CD8-positive, alpha-beta memory T cell (primary cell): ENCODE measurements at regions not wholly inside any gene's neighbourhood (a gene's known extent, or its start where the extent isn't known, plus 50 kb on each side); places are given as distances from the start of the nearest gene placed in this dataset.
"Not testable (repeated sequence)": the region's sequence is repeated elsewhere in the genome, so short reads cannot be mapped to it uniquely, and the experiment has no call there.

Source experiments
- CTCF ChIA-PET: fragments of 350-600 bp; sonication (Branson Sonifier 250); formaldehyde crosslinking; loops from one replicate; lab custom pipeline; 2021; ENCODE audit warnings: antibody characterized with exemption; lab: Charles Lee
- POLR2A ChIA-PET: fragments of 350-600 bp; sonication (Branson Sonifier 250); formaldehyde crosslinking; loops from one replicate; lab custom pipeline; 2021; ENCODE audit warnings: antibody characterized with exemption; lab: Charles Lee
- DNase-seq, 5 donors: peaks; one replicate each; pipeline versions ENCODE4 v3.0.0 to v3.0.0-alpha.2; 2020 to 2022; ENCODE audit warnings: mixed read lengths in 1 of 5
- H3K27ac ChIP-seq: one replicate; pipeline ENCODE4 v1.7.0; 2013; ENCODE audit warnings: low read depth, mild to moderate bottlenecking, low read length, moderate library complexity
- H3K27me3 ChIP-seq: 2 replicates; pipeline ENCODE4 v1.7.0; 2013; ENCODE audit warnings: low read length, mild to moderate bottlenecking; ENCODE audit not compliant: insufficient read depth, poor library complexity, severe bottlenecking
- H3K36me3 ChIP-seq: 2 replicates; pipeline ENCODE4 v1.7.0; 2013; ENCODE audit warnings: mild to moderate bottlenecking, low read length, moderate library complexity; ENCODE audit not compliant: insufficient read depth
- H3K4me1 ChIP-seq: 2 replicates; pipeline ENCODE4 v1.7.0; 2013; ENCODE audit warnings: mild to moderate bottlenecking, low read length, moderate library complexity; ENCODE audit not compliant: insufficient read depth
- H3K4me3 ChIP-seq: 2 replicates; pipeline ENCODE4 v1.7.0; 2013; ENCODE audit warnings: mild to moderate bottlenecking, low read length
- H3K9me3 ChIP-seq: 2 replicates; pipeline ENCODE4 v1.7.0; 2013; ENCODE audit warnings: mild to moderate bottlenecking, low read length
- H3K27ac Mint-ChIP-seq, 8 donors: one replicate each; pipeline ENCODE4 v1.8.0; 2020 to 2021; ENCODE audit warnings: mixed read lengths in 8 of 8, mild to moderate bottlenecking in 6 of 8, inconsistent platforms in 3 of 8, moderate library complexity in 3 of 8
- H3K27me3 Mint-ChIP-seq, 2 donors: one replicate each; pipeline ENCODE4 v1.8.0; 2020 to 2021; ENCODE audit warnings: mixed read lengths in 2 of 2, mild to moderate bottlenecking in 1 of 2, moderate library complexity in 1 of 2
- H3K36me3 Mint-ChIP-seq, 3 donors: one replicate each; pipeline ENCODE4 v1.8.0; 2020 to 2021; ENCODE audit warnings: mixed read lengths in 3 of 3, inconsistent platforms in 1 of 3, mild to moderate bottlenecking in 1 of 3
- H3K4me1 Mint-ChIP-seq, 3 donors: one replicate each; pipeline ENCODE4 v1.8.0; 2020 to 2021; ENCODE audit warnings: mixed read lengths in 3 of 3, inconsistent platforms in 1 of 3, mild to moderate bottlenecking in 1 of 3
- H3K4me3 Mint-ChIP-seq, 7 donors: one replicate each; pipeline ENCODE4 v1.8.0; 2020 to 2021; ENCODE audit warnings: mixed read lengths in 7 of 7, mild to moderate bottlenecking in 6 of 7, moderate library complexity in 4 of 7, inconsistent platforms in 2 of 7
- H3K9me3 Mint-ChIP-seq, 5 donors: one replicate each; pipeline ENCODE4 v1.8.0; 2020 to 2022; ENCODE audit warnings: mixed read lengths in 5 of 5, mild to moderate bottlenecking in 3 of 5, moderate library complexity in 2 of 5, inconsistent platforms in 1 of 5

DNA sequence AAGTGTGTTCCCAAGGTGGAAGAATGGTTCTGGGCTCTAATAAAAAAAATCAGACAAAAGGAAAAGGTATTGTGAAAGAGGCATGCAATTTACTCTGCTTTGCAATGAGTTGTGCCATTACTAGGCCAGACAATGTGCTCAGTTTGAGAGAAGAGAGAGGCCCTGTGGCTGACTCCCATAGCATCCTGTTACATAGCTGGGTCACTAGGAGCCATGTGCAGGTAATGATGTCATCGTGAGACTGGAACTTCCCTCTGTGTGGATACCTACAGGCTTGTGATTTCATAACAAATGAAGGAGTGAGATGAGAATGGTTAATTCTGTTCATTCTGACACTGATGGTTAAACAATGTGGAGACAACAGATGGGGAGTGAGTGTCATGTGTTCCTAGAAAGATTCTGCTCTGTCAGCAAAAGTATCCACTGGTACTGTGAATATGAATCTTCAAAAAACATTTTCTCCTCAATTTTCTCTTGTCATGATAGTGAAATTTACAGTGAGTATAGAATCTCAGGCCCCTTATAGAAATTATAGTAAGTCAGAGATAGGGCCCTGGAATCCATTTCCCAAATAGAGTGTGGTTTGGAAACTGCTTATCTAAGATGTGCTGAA, 648.7 kb upstream of the DPPA4 start:
- no peaks in the 10 kb centered on the region for H3K4me1 ChIP-seq
- Mint-ChIP-seq H3K9me3 (no peaks in the 10 kb centered on the region), H3K36me3 (no peaks in the 10 kb centered on the region), H3K4me3 (no peak overlapping the region), H3K27me3 (no peaks in the 10 kb centered on the region), H3K4me1 (no peaks in the 10 kb centered on the region), H3K27ac (no peak overlapping the region)
- DNase-seq = no peak
- no peak overlapping the region for H3K27ac ChIP-seq
- H3K9me3 ChIP-seq = no peaks in the 10 kb centered on the region
- ChIA-PET POLR2A (no interaction called here), CTCF (no interaction called here)
- H3K27me3 ChIP-seq = no peaks in the 10 kb centered on the region
- no peak overlapping the region for H3K4me3 ChIP-seq
- no peaks in the 10 kb centered on the region for H3K36me3 ChIP-seq

DNA sequence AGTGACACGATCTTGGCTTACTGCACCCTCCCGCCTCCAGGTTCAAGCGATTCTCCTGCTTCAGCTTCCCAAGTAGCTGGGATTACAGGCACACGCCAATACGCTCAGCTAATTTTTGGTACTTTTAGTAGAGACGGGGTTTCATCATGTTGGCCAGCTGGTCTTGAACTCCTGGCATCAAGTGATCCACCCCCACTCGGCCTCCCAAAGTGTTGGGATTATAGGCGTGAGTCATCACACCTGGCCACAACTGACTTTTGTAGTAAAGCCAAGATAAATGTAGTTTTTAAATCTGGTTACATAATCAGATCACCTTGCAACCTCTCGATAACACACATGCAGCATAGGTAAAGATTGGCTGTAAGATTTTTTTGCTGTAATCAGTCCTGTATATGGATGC, 657.5 kb upstream of the DPPA4 start:
- no peak overlapping the region for H3K27ac ChIP-seq

DNA sequence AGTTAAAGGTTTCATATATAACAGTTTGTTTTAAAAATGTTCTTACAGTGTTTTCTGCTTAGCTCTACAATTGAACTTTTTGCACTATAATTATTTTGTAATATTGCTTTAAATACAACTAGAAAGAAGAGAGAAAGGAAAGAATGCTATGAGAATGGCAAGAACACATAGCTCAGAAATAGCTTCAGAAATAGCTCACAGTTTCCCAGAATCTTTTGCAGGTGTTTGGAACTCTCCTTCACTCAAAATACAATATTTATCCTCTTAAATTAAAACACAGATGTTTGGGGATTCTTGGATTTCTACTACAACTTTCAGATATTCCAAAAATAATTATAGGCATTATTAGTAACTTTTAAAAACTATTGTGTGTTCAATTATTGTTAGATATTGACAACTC, 658.0 kb upstream of the DPPA4 start:
- DNase-seq = no peak
- Mint-ChIP-seq H3K4me1 (no peaks in the 10 kb centered on the region), H3K9me3 (peaks cover 0 to 2% (median 0%) of the 10 kb centered on the region in 5 donors), H3K27me3 (no peaks in the 10 kb centered on the region), H3K36me3 (peaks cover 0 to 14% (median 0%) of the 10 kb centered on the region in 3 donors), H3K27ac (no peak overlapping the region), H3K4me3 (no peak overlapping the region)
- no peak overlapping the region for H3K4me3 ChIP-seq
- H3K9me3 ChIP-seq = no peaks in the 10 kb centered on the region
- no peaks in the 10 kb centered on the region for H3K27me3 ChIP-seq
- H3K4me1 ChIP-seq = no peaks in the 10 kb centered on the region
- ChIA-PET POLR2A (no interaction called here), CTCF (no interaction called here)
- H3K27ac ChIP-seq = no peak overlapping the region
- no peaks in the 10 kb centered on the region for H3K36me3 ChIP-seq

More for the DNA sequence above, 657.5 kb upstream of the DPPA4 start:
- no peaks in the 10 kb centered on the region for H3K36me3 ChIP-seq
- no peak overlapping the region for H3K4me3 Mint-ChIP-seq
- no peak for DNase-seq
- CTCF ChIA-PET = no interaction called here
- H3K27me3 ChIP-seq = no peaks in the 10 kb centered on the region
- no peaks in the 10 kb centered on the region for H3K9me3 ChIP-seq
- peaks cover 0 to 2% (median 0%) of the 10 kb centered on the region in 5 donors for H3K9me3 Mint-ChIP-seq
- POLR2A ChIA-PET = no interaction called here
- H3K4me1 Mint-ChIP-seq = no peaks in the 10 kb centered on the region
- H3K36me3 Mint-ChIP-seq = peaks cover 0 to 14% (median 0%) of the 10 kb centered on the region in 3 donors
- H3K27ac Mint-ChIP-seq = peak overlapping the region in 1 of 8 donors; percentile 4
- H3K27me3 Mint-ChIP-seq = no peaks in the 10 kb centered on the region
- no peak overlapping the region for H3K4me3 ChIP-seq
- H3K4me1 ChIP-seq = no peaks in the 10 kb centered on the region

DNA sequence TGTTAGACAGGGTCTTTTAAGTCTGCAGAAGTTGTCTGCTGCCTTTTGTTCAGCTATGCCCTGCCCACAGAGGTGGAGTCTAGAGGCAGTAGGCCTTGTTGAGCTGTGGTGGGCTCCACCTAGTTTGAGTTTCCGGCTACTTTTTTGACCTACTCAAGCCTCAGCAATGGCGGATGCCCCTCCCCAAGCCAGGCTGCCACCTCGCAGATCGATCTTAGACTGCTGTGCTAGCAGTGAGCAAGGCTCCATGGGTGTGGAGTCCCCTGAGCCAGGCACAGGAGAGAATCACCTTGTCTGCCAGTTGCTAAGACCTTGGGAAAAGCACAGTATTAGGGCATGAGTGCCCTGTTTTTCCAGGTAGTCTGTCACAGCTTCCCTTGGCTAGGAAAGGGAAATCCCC, 664.6 kb upstream of the DPPA4 start:
- POLR2A ChIA-PET, CTCF ChIA-PET, H3K36me3 ChIP-seq, H3K9me3 Mint-ChIP-seq, H3K27ac ChIP-seq, H3K4me1 Mint-ChIP-seq, H3K4me1 ChIP-seq, DNase-seq, H3K4me3 ChIP-seq, H3K4me3 Mint-ChIP-seq, H3K27me3 ChIP-seq, H3K27ac Mint-ChIP-seq, H3K9me3 ChIP-seq: not testable (repeated sequence)
- H3K27me3 Mint-ChIP-seq = peaks cover 0 to 16% of the 10 kb centered on the region in 2 donors
- H3K36me3 Mint-ChIP-seq = peaks cover 0 to 21% (median 0%) of the 10 kb centered on the region in 3 donors

GRCh38 chr3:110006913-110007312, 669.6 kb upstream of the DPPA4 start:
- Mint-ChIP-seq H3K36me3 (peaks cover 0 to 16% (median 0%) of the 10 kb centered on the region in 3 donors), H3K4me1 (peaks cover 3 to 8% (median 5%) of the 10 kb centered on the region in 3 donors), H3K9me3 (peaks cover 0 to 2% (median 0%) of the 10 kb centered on the region in 5 donors), H3K4me3 (no peak overlapping the region), H3K27ac (no peak overlapping the region), H3K27me3 (peaks cover 2 to 16% of the 10 kb centered on the region in 2 donors)
- H3K27me3 ChIP-seq = no peaks in the 10 kb centered on the region
- H3K27ac ChIP-seq = no peak overlapping the region
- CTCF ChIA-PET = no interaction called here
- DNase-seq = no peak
- no peaks in the 10 kb centered on the region for H3K36me3 ChIP-seq
- no peaks in the 10 kb centered on the region for H3K9me3 ChIP-seq
- POLR2A ChIA-PET = no interaction called here
- H3K4me1 ChIP-seq = no peaks in the 10 kb centered on the region
- H3K4me3 ChIP-seq = no peak overlapping the region

GRCh38 chr3:110015231-110015963, 678.1 kb upstream of the DPPA4 start:
- Histone ChIP-seq H3K36me3 (no peaks in the 10 kb centered on the region), H3K27ac (no peak overlapping the region), H3K9me3 (no peaks in the 10 kb centered on the region), H3K27me3 (no peaks in the 10 kb centered on the region), H3K4me3 (no peak overlapping the region), H3K4me1 (no peaks in the 10 kb centered on the region)
- Mint-ChIP-seq H3K36me3 (peaks cover 0 to 13% (median 0%) of the 10 kb centered on the region in 3 donors), H3K9me3 (peaks cover 0 to 2% (median 0%) of the 10 kb centered on the region in 5 donors), H3K27me3 (no peaks in the 10 kb centered on the region), H3K4me1 (peaks cover 12 to 28% (median 16%) of the 10 kb centered on the region in 3 donors), H3K27ac (no peak overlapping the region), H3K4me3 (peak overlapping the region in 1 of 7 donors; percentile 9)
- ChIA-PET POLR2A (no interaction called here), CTCF (no interaction called here)
- no peak for DNase-seq

DNA sequence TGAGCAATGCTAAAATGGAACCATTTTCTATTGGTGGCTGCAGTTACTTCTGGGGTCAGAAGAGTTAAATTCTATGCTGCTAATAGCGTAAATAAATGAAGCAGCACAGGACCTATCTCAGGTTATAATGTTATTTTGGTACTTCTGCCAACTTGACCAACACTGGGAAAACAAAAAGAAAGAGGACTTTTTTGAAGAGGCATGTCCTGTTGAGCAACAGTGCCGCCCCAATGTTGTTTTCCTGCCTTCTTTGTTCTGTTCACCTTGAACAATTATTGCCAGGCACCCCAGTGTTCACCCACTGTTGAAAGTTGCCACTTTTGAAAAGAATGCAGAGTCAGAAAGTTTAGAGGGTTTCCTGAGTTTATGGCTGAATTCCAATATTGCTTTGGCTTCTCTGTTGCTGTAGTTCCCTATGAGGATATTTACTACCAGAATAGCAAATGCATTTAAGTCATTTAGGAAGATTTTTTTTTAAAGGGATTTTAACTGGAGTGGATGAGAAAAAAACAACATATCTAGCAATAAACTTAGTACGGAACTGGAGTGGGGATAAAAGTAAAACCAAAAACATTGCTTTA, 679.0 kb upstream of the DPPA4 start:
- POLR2A ChIA-PET = no interaction called here

DNA sequence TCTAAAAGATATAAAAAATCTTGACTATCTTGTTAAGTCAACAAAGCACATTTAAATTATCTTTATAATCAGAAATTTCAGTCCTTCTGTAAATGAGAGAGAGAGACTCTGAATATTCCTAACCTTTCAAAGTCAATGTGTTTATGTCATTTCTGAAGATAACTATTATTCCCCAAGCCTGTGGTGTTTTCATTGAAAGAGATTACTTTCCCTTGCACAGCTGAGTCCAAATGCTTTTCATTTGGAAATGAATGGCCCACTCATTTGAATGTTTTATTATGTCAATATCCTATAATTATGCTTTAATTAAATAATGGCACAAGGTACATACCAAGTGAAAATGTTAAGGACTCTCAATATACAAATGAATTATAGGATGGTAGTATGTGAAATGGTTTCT, 680.0 kb upstream of the DPPA4 start:
- peaks cover 12 to 28% (median 13%) of the 10 kb centered on the region in 3 donors for H3K4me1 Mint-ChIP-seq
- H3K27ac Mint-ChIP-seq = no peak overlapping the region
- H3K36me3 Mint-ChIP-seq = peaks cover 0 to 8% (median 0%) of the 10 kb centered on the region in 3 donors

More for the DNA sequence above, 679.0 kb upstream of the DPPA4 start:
- no peak overlapping the region for H3K27ac ChIP-seq
- no peaks in the 10 kb centered on the region for H3K4me1 ChIP-seq
- no peaks in the 10 kb centered on the region for H3K27me3 Mint-ChIP-seq
- peaks cover 12 to 28% (median 13%) of the 10 kb centered on the region in 3 donors for H3K4me1 Mint-ChIP-seq
- H3K36me3 Mint-ChIP-seq = peaks cover 0 to 7% (median 0%) of the 10 kb centered on the region in 3 donors
- no peak overlapping the region for H3K4me3 ChIP-seq
- no peaks in the 10 kb centered on the region for H3K27me3 ChIP-seq
- CTCF ChIA-PET = no interaction called here
- no peaks in the 10 kb centered on the region for H3K9me3 Mint-ChIP-seq
- H3K36me3 ChIP-seq = no peaks in the 10 kb centered on the region
- peak overlapping the region in 3 of 7 donors; percentile 26 to 32 (median 29) for H3K4me3 Mint-ChIP-seq
- H3K9me3 ChIP-seq = no peaks in the 10 kb centered on the region
- H3K27ac Mint-ChIP-seq = no peak overlapping the region
- DNase-seq = no peak

More for the DNA sequence above, 680.0 kb upstream of the DPPA4 start:
- ChIA-PET CTCF (no interaction called here), POLR2A (no interaction called here)
- Mint-ChIP-seq H3K27me3 (no peaks in the 10 kb centered on the region), H3K9me3 (no peaks in the 10 kb centered on the region), H3K4me3 (no peak overlapping the region)
- Histone ChIP-seq H3K9me3 (no peaks in the 10 kb centered on the region), H3K36me3 (no peaks in the 10 kb centered on the region), H3K27me3 (no peaks in the 10 kb centered on the region), H3K27ac (no peak overlapping the region), H3K4me1 (no peaks in the 10 kb centered on the region), H3K4me3 (no peak overlapping the region)
- DNase-seq = no peak
